ENCODE measurements at regions not wholly inside any gene's neighbourhood (a gene's known extent, or its start where the extent isn't known, plus 50 kb on each side); places are given as distances from the start of the nearest gene placed in this dataset.
"Not testable (repeated sequence)": the region's sequence is repeated elsewhere in the genome, so short reads cannot be mapped to it uniquely, and the experiment has no call there.

- no peak for DNase-seq
These were observed 100.2 kb upstream of the CDYL start for GRCh38 chr6:4676016-4676415.

- DNase-seq, result no peak
These were observed 101.1 kb upstream of the CDYL start for GRCh38 chr6:4675121-4675520.

DNA sequence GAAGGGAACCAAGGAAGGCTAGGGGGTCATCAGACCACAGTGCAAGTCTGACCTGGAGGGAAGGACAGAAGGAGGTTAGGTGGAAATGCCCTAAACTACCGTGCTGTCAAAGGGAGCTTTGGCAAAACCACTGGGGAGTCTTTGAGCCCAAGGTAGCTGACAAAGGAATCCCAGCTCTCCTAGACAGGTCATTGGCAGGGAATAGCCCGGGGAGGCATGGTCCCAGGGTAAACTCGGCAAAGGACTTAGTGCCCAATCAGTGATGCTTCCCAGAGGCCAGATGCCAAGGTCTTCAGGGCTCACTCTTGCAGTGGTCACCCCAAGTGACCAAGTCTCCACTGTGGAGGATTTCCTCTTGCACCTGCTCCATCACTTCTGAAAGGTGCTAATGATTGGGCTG, 102.3 kb upstream of the CDYL start:
- DNase-seq, result no peak

DNA sequence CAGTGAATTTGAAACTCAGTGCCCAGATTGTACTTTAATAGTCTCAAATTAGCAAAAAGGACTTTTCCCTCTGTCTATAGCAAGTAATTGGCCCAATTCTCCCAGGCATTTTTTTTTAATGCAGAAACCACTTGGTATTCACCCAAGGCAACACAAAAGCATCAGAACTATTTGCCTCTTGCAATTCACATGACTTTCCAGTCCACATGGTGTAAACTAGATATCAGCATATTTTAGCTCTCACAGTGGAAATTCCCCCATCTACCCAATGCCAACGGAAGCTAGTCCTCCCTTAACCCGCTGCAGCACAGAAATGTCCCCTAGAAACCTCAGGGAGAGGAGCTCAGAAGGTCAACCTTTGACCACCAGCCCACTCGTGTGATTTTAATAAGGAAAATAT, 103.4 kb upstream of the CDYL start:
- no peak for DNase-seq

- DNase-seq, result no peak
These were observed 104.6 kb upstream of the CDYL start for GRCh38 chr6:4671587-4672115.

DNA sequence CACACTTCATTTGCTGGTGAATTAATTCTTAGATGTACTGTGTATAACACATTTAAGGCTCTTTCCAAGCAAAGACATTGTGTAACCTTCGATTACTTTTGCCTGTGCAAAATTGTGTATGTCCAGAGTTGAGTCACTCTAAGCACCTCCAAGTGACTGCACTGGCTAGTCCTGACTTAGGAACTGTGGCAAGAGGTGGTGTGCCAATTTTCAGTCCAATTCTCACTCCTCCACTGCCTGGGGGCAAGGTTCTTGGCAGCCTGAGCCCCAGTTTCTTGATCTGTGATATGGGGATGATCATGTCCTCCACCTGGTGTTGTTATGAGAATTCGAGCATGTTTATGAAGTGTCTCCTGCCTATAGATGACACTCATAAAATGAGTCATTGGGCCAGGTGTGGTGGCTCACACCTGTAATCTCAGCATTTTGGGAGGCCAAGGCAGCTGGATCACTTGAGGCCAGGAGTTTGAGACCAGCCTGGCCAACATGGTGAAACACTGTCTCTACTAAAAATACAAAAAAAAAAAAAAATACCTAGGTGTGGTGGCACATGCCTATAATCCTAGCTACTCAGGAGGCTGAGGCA, 105.3 kb upstream of the CDYL start:
- DNase-seq, result no peak

DNA sequence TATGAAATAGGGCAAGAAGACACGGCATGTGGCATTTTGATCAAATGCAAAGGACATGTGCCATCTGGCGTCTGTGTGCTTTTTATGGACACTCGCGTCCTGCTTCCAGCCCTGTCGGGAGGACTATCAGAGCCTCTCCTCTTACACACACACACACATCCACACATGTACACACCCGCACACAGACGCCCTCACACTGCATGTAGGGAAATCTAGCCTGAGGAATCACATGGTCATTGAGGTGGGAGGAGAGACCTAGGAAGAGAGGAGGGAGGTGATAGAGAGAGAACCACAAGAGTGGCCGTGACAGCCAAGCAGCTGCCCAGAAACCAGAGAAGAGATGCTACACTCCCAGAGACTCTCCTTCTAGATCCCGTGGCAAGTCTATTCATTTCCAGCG, 105.9 kb upstream of the CDYL start:
- DNase-seq, result no peak

- DNase-seq, result no peak
These were observed 107.7 kb upstream of the CDYL start for GRCh38 chr6:4668271-4669179.

GRCh38 chr6:4667591-4667990, 108.6 kb upstream of the CDYL start:
- DNase-seq, result no peak

GRCh38 chr6:4666886-4667513, 109.2 kb upstream of the CDYL start:
- DNase-seq, result no peak

GRCh38 chr6:4665489-4666417, 110.5 kb upstream of the CDYL start:
- DNase-seq, result no peak

DNA sequence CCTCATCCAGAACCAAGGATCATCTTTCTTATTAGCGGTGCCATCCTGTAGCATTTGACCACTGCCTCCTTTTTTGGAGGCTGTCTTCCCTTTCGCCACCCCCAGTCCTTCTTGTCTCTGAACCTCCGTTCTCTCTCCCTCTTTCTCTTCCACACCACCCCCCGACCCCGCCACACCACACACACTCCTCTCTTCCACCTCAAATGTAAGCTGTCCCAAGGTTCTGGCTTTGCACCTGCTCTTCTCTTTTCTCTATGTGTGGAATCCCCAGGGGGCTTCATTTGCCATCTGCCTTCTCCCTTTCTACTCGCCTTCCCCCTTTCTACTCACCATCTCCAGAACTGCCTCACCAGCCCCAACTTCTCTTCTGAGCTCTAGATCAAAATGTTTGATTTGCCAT, 111.3 kb upstream of the CDYL start:
- DNase-seq, result no peak

GRCh38 chr6:4664117-4664626, 112.0 kb upstream of the CDYL start:
- DNase-seq, result no peak

DNA sequence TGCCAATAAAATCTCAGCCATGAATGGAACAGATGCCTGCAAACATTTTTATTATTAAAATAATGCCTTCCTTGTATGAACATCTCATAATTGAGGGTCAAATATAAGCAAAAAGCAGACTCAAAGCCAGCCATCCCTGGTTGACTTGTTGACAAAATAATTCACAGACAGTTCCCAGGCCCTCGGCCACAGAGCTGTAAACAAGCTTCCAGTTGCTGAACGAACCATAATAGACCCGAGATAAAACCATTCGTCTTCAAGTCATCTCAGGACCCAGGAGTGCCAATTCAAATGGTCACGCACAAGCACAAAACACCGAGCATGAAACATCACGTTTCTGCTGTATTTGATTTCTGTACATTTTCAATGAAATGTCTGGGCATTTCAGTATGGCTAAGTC, 113.3 kb upstream of the CDYL start:
- DNase-seq, result no peak

GRCh38 chr6:4661391-4661790, 114.8 kb upstream of the CDYL start:
- DNase-seq, result no peak

DNA sequence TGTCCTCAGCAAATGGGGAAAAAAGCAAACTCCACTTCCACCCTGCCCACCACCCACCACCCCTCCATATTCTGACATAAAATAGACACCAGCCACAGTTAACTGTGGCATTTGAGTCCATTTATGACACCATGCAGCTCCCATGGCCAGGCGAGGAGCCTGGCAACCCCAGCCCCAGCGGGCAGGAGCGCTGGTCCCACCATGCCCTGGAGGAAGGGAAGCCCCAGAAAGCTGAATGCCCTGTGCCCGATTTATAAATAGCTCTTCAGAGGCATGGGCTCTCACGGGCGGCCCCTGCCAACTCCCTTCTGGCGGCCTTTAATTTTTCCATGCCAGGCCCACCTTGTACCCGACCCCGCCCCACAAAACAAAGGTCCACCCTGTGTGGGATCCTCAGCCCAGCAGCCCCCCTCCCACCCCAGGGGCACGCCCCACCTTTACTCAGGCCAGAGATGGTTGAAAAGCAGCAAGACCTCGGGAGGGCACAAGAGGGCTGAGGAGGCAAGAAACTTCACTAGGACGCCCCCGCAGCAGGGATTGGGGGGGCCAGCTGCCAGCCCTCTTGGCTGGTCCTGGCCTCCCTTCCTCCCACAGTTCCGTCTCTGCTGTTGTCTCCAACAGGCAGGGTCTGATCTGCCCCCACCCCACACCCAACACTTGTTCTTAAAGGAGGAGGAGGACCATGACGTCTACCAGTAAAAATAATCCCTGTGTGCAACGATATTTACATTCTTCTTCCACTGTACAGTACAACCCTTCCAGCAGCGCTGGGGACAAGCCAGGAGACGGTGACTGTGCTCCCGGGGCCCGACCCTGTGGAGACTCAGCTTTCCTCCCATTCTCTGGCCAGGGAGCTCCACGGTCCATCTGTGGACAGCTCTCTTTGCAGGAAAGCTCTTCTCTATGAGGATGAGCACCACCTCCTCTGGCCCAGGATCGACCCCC, 115.6 kb upstream of the CDYL start:
- no peak for DNase-seq

GRCh38 chr6:4659719-4660118, 116.5 kb upstream of the CDYL start:
- not testable (repeated sequence) for DNase-seq

DNA sequence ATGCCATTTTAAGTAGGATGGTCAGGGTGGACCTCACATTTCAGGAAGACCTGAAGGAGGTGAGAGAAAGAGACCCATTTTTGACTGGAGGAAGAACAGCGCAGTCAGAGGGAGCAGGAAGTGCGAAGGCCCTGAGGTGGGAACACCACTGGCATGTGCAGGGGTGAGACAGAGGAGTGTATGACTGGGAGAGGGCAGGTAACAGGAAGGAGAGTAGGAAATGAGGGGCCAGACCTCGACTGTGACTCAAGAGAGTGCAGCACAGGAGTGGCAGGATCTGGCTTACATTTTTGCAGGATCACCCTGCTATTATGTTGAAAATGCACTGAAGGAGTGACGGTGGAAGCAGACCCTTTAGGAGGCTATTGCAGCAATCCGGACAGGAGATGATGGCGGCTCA, 117.7 kb upstream of the CDYL start:
- no peak for DNase-seq

- DNase-seq, result no peak
These were observed 120.1 kb upstream of the CDYL start for GRCh38 chr6:4656106-4656505.

GRCh38 chr6:4655196-4656025, 120.8 kb upstream of the CDYL start:
- DNase-seq, result no peak
